Muscle of arm (tissue), 1 donor: ENCODE measurements at regions not wholly inside any gene's neighbourhood (a gene's known extent, or its start where the extent isn't known, plus 50 kb on each side); places are given as distances from the start of the nearest gene placed in this dataset.
A peak's percentile ranks its signal among the peaks of the same experiment; 100 is the strongest.
"Not testable (repeated sequence)": the region's sequence is repeated elsewhere in the genome, so short reads cannot be mapped to it uniquely, and the experiment has no call there.

Experiments used
- DNase-seq: peaks from one replicate; pipeline ENCODE4 v3.0.0-alpha.2; 2013

- no peak for DNase-seq
These were observed 606.8 kb upstream of the CDH11 start for GRCh38 chr16:65728652-65729051.

GRCh38 chr16:65728167-65728566 is 606.3 kb upstream of the CDH11 start:
- DNase-seq, result no peak

GRCh38 chr16:65727534-65728137 is 605.8 kb upstream of the CDH11 start:
- DNase-seq, result no peak

- DNase-seq, result no peak
These were observed 603.4 kb upstream of the CDH11 start for GRCh38 chr16:65725156-65725845.

- no peak for DNase-seq
These were observed 600.6 kb upstream of the CDH11 start for GRCh38 chr16:65722429-65722828.

- DNase-seq, result no peak
These were observed 596.0 kb upstream of the CDH11 start for GRCh38 chr16:65717846-65718245.

- no peak for DNase-seq
These were observed 595.2 kb upstream of the CDH11 start for GRCh38 chr16:65716737-65717700.

GRCh38 chr16:65713181-65713808 is 591.4 kb upstream of the CDH11 start:
- DNase-seq, result no peak

- no peak for DNase-seq
These were observed 588.2 kb upstream of the CDH11 start for GRCh38 chr16:65710107-65710506.

- DNase-seq, result no peak
These were observed 583.0 kb upstream of the CDH11 start for GRCh38 chr16:65704866-65705265.

- DNase-seq, result no peak
These were observed 581.0 kb upstream of the CDH11 start for GRCh38 chr16:65702707-65703402.

- DNase-seq, result no peak
These were observed 578.7 kb upstream of the CDH11 start for GRCh38 chr16:65700596-65700995.

- DNase-seq, result peak; percentile 62
These were observed 577.0 kb upstream of the CDH11 start for GRCh38 chr16:65698791-65699321.

- DNase-seq, result no peak
These were observed 575.7 kb upstream of the CDH11 start for GRCh38 chr16:65697521-65697920.

- DNase-seq, result no peak
These were observed 575.2 kb upstream of the CDH11 start for GRCh38 chr16:65697065-65697464.

GRCh38 chr16:65691846-65692245 is 570.0 kb upstream of the CDH11 start:
- not testable (repeated sequence) for DNase-seq

- no peak for DNase-seq
These were observed 567.9 kb upstream of the CDH11 start for GRCh38 chr16:65689726-65690125.

- DNase-seq, result no peak
These were observed 566.4 kb upstream of the CDH11 start for GRCh38 chr16:65688301-65688700.

GRCh38 chr16:65684230-65684629 is 562.4 kb upstream of the CDH11 start:
- DNase-seq, result no peak

- no peak for DNase-seq
These were observed 559.5 kb upstream of the CDH11 start for GRCh38 chr16:65681406-65681805.

GRCh38 chr16:65679785-65680184 is 557.9 kb upstream of the CDH11 start:
- DNase-seq, result no peak
